ENCODE measurements at regions not wholly inside any gene's neighbourhood (a gene's known extent, or its start where the extent isn't known, plus 50 kb on each side); places are given as distances from the start of the nearest gene placed in this dataset.

DNA sequence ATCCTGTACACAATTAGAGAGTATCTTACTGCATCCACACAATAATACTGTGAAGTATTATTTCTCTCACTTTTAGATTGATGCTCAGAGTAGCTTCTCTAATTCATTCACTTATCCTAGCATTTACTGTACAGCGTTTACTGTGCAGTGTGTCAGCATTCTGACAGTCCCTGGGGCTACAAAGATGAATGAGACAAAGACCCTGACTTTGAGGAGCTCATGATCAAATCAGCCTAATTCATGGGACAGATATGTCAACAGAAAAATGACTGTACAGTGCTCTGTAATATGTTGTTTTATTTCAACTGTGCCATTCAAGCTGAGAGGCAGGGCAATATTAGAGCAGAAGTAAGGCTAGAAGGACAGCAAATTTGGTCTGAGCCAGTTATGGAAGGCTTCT lies 152.5 kb downstream of the ZNF648 start:
- TF ChIP-seq, protein P1, sequence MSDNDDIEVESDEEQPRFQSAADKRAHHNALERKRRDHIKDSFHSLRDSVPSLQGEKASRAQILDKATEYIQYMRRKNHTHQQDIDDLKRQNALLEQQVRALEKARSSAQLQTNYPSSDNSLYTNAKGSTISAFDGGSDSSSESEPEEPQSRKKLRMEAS (IDR thresholded peaks at IDR 0.05) = no peak
- no peak for TF ChIP-seq HNF4A (conservative IDR thresholded peaks at IDR 0.05)
- no peak for TF ChIP-seq YY1 (IDR thresholded peaks at IDR 0.05)
- TF ChIP-seq, protein P2, sequence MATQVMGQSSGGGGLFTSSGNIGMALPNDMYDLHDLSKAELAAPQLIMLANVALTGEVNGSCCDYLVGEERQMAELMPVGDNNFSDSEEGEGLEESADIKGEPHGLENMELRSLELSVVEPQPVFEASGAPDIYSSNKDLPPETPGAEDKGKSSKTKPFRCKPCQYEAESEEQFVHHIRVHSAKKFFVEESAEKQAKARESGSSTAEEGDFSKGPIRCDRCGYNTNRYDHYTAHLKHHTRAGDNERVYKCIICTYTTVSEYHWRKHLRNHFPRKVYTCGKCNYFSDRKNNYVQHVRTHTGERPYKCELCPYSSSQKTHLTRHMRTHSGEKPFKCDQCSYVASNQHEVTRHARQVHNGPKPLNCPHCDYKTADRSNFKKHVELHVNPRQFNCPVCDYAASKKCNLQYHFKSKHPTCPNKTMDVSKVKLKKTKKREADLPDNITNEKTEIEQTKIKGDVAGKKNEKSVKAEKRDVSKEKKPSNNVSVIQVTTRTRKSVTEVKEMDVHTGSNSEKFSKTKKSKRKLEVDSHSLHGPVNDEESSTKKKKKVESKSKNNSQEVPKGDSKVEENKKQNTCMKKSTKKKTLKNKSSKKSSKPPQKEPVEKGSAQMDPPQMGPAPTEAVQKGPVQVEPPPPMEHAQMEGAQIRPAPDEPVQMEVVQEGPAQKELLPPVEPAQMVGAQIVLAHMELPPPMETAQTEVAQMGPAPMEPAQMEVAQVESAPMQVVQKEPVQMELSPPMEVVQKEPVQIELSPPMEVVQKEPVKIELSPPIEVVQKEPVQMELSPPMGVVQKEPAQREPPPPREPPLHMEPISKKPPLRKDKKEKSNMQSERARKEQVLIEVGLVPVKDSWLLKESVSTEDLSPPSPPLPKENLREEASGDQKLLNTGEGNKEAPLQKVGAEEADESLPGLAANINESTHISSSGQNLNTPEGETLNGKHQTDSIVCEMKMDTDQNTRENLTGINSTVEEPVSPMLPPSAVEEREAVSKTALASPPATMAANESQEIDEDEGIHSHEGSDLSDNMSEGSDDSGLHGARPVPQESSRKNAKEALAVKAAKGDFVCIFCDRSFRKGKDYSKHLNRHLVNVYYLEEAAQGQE (IDR thresholded peaks at IDR 0.05) = no peak
- TF ChIP-seq SP1 (IDR thresholded peaks at IDR 0.05) = no peak
- TF ChIP-seq, protein P3, sequence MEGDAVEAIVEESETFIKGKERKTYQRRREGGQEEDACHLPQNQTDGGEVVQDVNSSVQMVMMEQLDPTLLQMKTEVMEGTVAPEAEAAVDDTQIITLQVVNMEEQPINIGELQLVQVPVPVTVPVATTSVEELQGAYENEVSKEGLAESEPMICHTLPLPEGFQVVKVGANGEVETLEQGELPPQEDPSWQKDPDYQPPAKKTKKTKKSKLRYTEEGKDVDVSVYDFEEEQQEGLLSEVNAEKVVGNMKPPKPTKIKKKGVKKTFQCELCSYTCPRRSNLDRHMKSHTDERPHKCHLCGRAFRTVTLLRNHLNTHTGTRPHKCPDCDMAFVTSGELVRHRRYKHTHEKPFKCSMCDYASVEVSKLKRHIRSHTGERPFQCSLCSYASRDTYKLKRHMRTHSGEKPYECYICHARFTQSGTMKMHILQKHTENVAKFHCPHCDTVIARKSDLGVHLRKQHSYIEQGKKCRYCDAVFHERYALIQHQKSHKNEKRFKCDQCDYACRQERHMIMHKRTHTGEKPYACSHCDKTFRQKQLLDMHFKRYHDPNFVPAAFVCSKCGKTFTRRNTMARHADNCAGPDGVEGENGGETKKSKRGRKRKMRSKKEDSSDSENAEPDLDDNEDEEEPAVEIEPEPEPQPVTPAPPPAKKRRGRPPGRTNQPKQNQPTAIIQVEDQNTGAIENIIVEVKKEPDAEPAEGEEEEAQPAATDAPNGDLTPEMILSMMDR (IDR thresholded peaks at IDR 0.05; ENCODE audit: low read depth, low read length, missing input control) = no peak
- TF ChIP-seq RAD21 (IDR thresholded peaks at IDR 0.05) = no peak
- no peak for TF ChIP-seq JUND (IDR thresholded peaks at IDR 0.05)
- TF ChIP-seq GABPA (IDR thresholded peaks at IDR 0.05 in 1 of 2, conservative IDR thresholded peaks at IDR 0.05 in 1 of 2) = no peak
- no peak for TF ChIP-seq TAF1 (conservative IDR thresholded peaks at IDR 0.05)
- no peak for TF ChIP-seq FOXA2 (IDR thresholded peaks at IDR 0.05)
- TF ChIP-seq HNF4G (IDR thresholded peaks at IDR 0.05) = no peak
- TF ChIP-seq EGR1 (IDR thresholded peaks at IDR 0.05; ENCODE audit: low read depth in 2 of 2) = no peak

Data from liver (tissue), 3 donors.